ENCODE measurements at regions not wholly inside any gene's neighbourhood (a gene's known extent, or its start where the extent isn't known, plus 50 kb on each side); places are given as distances from the start of the nearest gene placed in this dataset.

DNA sequence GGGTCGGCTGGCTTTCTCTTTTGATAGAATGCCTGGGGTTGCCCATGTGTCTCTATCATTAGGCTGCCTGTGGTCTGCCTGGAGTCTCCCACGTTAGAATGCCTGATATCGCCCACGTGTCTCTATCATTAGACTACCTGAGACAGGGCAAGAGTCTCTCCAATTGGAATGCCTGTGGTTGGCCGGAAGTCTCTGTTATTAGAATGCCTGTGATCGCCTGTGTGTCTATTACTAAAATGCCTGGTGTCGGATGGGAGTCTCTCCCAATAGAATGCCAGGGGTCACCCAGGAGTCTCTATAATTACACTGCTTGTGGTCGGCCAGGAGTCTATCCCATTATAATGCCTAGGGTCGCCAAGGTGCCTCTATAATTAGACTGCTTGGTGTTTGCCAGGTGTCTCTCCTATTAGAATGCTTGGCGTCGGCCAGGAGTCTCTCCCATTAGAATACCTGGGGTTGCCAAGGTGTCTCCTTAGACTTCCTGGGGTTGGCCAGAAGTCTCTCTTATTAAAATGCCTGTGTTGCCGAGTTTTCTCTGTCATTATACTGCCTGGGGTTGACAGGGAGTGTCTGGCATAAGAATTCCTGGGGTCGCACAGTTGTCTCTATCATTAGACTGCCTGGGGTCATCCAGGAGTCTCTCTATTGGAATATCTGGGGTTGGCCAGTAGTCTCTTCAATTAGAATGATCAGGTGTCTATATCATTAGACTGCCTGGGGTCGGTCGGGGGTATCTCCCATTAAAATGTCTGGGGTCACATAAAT is 2272.8 kb downstream of the TP53TG3F start:
- no peak for DNase-seq (ENCODE audit: low read depth in 2 of 2)

DNA sequence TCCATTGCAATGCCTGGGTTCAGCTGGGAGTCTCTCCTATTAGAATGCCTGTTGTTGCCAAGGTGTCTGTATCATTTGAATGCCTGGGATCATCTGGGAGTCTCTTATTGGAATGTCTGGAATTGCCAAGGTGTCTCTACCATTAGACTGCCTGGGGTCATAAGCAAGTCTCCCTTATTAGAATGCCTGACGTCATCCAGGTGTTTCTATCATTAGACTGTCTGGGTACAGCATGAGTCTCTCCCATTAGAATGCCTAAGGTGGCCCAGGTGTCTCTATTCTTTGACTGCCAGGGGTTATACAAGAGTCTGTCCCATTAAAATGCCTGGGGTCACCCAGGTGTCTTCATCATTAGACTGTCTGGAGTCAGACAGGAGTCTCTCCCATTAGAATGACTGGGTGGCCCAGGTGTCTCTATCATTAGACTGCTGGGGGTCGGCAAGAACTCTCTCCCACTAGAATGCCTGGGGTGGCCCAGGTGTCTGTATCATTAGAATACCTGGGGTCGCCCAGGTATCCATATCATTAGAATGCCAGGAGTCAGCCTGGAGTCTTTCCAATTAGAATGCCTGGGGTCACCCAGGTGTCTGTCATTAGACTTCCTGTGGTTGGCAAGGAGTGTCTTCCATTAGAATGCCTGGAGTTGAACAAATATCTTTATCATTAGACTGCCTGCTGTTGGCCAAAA is 2274.0 kb downstream of the TP53TG3F start:
- DNase-seq (ENCODE audit: low read depth in 2 of 2) = no peak

DNA sequence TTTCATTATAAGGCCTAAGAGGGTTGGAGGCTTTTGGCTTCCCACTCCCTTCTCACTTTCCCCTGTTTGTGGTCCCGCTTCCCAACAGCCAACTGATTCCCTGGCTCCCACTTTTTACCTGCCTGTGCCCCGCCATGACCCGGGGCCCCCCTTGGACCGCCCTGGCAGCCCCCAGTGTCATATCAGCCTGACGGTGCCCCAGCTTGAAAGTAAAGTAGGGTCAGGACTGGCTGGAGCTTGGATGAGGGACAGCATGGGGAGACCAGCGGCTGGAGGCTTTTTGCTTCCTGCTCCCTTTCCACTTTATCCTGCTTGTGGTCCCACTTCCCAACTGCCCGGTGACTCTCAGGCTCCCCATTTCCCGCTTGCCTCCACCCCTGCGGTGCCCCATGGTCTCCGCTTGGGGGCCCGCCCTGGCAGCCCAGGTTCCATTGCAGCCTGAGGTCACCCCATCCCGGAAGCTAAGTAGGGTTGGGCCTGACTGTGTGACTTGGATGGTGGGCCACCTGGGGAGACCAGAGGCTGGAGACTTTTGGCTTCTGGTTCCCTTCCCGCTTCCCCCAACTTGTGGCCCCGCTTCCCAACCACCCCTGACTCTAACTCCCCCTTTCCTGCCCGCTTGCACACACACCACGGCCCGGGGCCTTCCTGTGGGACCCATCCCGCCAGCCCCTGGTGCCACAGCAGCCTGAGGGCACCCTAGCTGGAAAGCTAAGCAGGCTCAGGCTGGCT is 2274.7 kb downstream of the TP53TG3F start:
- DNase-seq (ENCODE audit: low read depth in 2 of 2) = no peak

DNA sequence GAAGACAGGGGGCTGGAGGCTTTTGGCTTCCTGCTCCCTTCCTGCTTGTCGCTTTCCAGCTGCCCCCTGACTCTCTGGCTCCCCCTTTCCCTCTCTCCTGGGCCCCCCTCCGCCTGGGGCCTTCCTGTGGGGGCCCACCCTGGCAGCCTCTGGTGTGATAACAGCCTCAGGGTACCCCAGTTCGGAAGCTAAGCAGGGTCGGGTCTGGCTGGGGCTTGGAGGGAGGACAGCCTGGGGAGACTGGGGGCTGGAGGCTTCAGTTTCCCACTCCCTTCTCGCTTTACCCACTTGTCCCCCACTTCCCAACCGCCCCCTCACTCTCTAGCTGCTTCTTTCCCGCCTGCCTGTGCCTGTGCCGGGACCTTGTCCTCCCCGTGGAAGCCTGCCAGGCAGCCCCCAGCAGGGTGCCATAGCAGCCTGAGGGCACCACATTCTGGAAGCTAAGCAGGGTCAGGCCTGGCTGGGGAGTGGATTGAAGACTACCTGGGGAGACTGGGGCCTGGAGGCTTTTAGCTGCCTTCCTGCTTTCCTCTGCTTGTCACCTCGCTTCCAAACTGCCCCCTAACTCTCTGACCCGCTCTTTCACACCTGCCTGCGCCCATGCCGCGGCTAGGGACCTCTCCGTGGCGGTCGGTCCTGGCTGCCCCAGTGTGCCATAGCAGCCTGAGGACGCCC is 2275.5 kb downstream of the TP53TG3F start:
- DNase-seq (ENCODE audit: low read depth in 2 of 2) = no peak

DNA sequence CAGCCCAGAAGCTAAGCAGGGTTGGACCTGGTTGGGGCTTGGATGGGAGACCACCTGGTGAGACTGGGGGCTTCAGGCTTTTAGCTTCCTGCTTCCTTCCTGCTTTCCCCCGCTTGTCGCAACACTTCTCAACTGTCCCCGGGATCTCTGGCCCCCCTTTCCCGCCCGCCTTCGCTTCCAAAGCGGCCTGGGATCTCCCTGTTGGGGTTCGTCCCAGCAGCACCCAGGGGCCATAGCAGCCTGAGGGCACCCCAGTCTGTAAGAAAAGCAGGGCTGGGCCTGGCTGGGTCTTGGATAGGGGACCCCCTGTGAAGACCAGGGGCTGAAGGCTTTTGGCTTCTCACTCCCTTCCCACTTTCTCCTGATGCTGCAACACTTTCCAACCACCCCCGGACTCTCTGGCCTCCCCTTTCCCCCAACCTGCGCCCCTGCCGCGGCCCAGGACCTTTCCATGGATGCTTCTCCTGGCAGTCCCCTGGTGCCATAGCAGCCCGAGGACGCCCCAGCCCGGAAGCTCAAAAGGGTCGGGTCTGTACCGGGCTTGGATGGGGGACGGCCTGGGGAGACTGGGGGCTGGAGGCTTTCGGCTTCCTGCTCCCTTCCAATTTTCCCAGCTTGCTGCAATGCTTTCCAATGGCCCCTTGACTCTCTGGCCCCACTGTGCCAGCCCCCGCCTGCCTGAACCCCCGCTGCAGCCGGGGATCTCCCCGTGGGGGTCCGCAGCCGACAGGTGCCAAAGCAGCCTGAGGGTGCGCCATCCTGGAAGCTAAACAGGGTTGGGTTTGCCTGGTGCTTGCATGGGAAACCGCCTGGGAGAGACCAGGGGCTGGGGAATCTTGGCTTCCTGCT is 2276.2 kb downstream of the TP53TG3F start:
- DNase-seq (ENCODE audit: low read depth in 2 of 2) = no peak

DNA sequence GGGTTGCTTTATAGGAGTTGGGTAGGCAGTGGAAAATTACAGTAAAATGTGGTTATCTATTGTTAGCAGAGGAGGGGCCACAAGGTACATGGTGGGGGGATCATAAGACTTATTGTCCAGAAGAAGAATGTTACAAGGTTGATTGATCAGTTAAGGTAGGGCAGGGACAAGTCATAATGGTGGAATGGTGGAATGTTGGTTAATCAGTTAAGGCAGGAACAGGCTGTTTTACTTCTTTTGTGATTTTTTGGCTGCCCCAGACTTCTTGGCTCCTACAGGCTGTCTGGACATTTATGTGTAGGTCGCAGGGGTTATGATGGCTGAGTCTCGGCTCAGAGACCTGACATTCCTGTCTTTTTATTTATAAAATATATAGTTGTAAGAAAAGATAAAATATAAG is 2277.1 kb downstream of the TP53TG3F start:
- no peak for DNase-seq (ENCODE audit: low read depth in 2 of 2)

DNA sequence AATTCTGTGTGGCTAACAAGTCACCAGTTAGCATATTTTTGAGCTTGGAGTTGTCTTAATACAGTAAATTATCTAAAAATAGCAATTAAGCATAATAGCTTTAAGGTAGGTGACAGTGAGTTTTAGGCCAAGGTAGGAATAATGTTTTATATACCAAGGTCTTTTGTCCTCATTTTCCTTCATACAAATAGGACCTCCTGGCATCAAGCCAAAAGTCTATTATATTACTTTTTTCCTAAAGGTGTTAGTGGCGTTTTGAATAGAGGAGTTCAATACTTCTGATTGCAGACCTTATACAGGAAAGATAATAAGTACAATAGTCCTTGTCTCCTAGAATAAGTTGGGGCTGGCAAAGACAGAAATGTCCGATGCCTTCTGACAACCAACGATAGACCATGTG is 2277.7 kb downstream of the TP53TG3F start:
- DNase-seq (ENCODE audit: low read depth in 2 of 2) = no peak

DNA sequence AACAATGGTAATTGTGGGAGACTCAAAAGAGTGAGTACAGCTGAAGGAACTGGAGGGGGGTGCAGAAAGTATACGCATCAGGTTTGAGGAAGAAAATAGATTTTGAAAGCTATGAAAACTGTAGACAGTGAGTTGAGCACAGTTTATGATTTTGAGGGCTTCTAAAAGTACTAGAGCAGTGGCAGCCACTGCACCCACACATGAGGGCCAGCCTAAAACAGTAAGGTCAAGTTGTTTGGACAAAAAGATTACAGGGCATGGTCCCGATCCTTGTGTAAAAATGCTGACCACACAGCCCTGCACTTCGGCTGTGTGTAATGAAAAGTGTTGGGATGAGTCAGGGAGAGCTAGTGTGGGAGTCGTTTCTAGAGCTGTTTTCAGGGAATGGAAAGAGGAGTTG is 2282.1 kb downstream of the TP53TG3F start:
- DNase-seq (ENCODE audit: low read depth in 2 of 2) = no peak

DNA sequence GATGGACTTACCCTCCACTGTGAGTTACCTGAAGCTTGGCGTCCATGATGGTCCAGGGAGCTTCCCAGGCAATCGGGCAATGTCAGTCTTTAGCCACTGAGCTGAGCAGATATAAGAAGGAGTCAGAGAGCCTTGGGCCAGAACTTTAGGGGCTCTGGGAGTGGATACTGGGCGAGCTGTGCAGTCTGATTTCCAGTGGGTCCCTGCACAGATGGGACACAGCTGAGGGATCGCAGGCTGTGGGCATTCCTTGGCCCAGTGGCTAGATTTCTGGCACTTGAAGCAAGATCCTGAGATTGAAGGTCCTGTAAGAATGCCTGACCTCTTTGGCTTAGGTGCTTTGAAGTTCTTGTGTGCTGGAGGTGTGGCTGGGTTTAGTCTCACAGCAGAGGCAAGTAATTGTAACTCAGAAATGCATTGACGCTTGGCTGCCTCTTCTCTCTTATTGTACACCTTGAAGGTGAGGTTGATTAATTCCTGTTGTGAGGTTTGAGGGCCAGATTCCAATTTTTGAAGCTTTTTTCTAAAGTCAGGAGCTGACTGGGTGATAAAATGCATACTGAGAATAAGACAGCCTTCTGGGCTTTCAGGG is 2283.8 kb downstream of the TP53TG3F start:
- no peak for DNase-seq (ENCODE audit: low read depth in 2 of 2)

DNA sequence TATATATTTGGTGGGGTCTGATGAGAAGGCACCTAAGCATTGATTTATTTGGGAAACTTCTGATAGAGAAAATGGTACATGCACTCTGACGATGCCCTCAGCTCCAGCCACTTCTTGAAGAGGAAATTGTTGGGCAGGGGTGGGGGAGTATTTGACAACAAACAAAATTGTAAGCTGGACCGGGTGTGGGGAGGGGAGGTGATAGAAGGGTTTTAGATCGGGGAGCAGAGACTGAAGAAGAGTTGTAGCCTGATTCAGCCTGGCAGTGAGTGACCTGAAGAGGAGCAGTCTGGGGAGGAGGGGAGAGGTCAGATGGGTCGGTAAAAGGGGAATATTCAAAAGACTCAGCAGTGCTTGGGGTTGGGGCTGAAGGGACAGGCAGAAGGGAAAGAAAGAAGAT is 2284.7 kb downstream of the TP53TG3F start:
- DNase-seq (ENCODE audit: low read depth in 2 of 2) = no peak

DNA sequence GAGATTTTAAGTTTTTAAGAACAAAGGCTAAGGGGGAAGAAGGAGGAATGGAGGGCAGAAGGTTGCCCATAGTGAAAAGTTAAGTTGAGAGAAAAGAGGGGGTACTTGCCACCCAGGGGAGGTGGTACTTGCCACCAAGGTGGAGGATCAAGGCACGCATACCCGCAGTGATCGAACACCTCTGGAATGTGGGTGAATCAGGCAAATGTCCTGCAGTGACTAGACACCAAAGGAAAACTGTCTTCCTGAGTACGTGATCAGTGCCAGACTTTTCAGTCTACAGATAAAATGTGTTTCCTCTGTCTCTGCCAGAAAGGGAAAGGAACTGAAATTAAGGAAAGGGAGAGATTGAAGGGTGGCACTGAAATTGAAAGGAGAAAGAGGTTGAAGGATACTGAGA is 2285.3 kb downstream of the TP53TG3F start:
- DNase-seq (ENCODE audit: low read depth in 2 of 2) = no peak

DNA sequence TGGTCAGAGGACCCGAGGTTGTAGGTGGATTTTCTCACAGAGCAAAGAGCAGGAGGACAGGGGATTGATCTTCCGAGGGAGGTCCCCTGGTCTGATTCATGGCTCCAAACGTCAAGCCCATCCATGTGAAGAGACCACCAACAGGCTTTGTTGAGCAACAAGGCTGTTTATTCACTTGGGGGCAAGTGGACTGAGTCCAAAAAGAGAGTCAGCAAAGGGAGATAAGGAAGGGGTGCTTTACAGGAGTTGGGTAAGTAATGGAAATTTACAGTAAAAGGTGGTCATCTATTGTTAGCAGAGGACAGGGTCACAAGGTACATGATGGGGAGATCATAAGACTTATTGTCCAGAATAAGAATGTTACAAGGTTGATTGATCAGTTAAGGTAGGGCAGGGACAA is 2285.8 kb downstream of the TP53TG3F start:
- no peak for DNase-seq (ENCODE audit: low read depth in 2 of 2)

DNA sequence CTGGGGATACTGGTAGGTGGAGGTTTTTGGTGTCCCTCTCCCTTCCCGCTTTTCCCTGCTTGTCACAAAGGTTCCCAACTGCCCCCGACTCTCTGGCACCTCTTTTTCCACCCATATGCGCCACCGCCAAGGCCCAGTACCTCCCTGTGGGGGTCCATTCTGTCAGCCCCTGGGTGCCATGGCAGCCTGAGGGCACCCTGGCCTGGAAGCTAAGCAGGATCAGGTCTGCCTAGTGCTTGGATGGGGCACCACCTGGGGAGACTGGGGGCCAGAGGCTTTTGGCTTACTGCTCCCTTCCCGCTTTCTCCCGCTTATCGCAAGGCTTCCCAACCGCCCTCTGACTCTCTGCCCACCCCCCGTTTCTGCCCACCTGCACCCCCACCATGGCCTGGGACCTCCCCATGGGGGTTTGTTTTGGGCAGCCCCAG is 2286.4 kb downstream of the TP53TG3F start:
- DNase-seq (ENCODE audit: low read depth in 2 of 2) = no peak

DNA sequence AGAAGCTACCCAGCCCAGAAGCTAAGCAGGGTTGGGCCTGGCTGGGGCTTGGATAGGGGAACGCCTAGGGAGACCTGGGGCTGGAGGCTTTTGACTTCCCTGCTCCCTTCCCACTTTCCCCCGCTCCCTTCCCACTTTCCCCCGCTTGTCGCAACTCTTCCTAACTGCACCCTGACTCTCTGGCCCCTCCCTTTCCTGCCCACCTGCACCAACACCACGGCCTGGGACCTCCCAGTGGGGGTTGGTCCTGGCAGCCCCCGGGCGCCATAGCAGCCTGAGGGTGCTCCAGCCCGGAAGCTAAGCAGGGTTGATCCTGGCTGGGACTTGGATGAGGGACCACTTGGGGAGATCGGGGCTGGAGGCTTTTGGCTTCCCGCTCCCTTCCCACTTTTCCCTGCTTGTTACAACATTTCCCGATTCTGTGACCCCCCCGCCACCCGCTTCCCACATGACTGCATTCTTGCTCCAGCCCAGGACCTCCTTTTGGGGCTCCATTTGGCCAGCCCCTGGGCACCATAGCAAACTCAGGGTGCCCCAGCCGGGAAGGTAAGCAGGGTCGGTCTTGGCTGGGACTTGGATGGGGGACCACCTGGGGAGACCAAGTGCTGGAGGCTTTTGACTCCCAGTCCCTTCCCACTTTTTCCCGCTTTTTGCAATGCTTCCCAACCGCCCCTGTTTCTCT is 2287.0 kb downstream of the TP53TG3F start:
- no peak for DNase-seq (ENCODE audit: low read depth in 2 of 2)

DNA sequence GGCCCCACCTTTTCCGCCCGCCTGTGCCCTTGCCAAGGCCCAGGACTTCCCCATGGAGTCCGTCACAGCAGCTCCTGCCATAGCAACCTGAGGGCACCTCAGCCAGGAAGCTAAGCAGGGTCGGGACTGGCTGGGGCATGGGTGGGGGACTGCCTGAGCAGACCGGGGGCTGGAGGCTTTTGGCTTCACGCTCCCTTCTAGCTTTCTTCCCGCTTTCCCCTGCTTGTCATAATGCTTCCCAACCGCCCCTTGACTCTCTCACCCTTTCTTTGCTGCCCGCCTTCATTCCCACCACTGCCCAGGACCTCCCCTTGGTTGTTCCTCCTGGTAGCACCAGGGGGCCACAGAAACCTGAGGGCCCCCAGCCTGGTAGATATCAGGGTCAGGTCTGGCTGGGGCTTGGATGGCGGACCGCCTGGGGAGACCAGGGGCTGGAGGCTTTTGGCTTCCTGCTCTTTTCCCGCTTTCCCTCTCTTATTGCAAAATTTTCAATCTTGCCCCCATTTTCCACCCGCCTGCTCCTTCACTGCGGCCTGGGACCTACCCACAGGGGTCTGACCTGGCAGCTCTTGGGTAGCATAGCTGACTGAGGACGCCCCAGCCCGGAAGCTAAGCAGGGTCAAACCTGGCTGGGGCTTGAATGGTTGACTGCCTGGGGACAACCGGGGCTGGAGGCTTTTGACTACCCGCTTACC is 2287.7 kb downstream of the TP53TG3F start:
- no peak for DNase-seq (ENCODE audit: low read depth in 2 of 2)

DNA sequence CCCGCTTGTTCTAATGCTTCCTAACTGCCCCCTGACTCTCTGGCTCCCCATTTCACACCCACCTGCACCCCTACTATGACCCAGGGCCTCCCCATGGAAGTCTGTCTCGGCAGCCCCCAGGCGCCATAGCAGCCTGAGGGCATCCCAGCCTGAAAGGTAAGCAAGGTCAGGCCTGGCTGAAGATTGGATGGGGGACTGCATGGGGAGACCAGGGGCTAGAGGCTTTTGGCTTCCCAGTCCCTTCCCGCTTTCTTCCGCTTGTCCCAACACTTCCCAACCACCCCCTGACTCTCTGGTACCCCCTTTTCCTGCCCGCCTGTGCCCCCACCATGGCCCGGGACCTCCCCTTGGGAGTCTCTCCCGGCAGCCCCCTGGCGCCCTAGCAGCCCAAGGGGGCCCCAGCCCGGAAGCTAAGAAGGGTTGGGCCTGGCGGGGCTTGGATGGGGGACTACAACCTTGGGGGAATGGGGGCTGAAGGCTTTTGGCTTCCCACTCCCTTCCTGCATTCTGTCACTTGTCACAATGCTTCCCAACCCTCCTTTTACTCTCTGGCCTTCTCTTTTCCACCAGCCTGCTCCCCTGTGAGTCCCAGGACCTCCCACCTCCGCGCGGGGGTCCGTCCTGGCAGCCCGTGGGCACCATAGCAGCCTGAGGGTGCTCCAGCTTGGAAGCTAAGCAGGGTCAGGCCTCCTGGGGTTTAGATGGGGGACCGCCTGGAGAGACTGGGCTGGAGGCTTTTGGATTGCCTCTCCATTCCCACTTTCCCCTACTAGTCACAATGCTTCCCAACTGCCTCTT is 2288.4 kb downstream of the TP53TG3F start:
- no peak for DNase-seq (ENCODE audit: low read depth in 2 of 2)

DNA sequence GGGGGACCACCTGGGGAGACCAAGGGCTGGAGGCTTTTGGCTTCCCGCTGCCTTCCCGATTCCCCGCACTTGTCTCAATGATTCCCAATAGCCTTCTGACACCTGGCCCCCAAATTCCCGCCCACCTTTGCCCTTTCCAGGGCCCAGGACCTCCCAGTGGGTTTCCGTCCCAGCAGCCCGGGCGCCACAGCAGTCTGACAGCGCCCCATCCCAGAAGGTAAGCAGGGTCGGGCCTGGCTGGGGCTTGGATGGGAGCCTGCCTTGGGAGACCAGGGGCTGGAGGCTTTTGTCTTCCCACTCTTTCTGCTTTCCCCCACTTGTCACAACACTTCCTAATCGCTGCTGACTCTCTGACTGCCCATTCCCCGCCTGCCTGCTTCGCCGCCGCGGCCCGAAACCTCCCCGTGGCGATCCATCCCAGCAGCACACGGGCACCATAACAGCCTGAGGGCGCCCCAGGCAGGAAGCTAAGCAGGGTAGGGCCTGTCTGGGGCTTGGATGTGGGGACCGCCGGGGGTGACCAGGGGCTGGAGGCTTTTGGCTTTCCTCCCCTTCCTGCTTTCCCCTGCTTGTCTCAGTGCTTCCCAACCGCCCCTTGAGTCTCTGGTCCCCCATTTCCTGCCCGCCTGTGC is 2289.3 kb downstream of the TP53TG3F start:
- no peak for DNase-seq (ENCODE audit: low read depth in 2 of 2)
